ENCODE measurements at regions not wholly inside any gene's neighbourhood (a gene's known extent, or its start where the extent isn't known, plus 50 kb on each side); places are given as distances from the start of the nearest gene placed in this dataset.

- Histone ChIP-seq H3K36me3 (ENCODE audit: control insufficient read depth, insufficient read depth, low read length) (no peaks in the 10 kb centered on the region), H3K4me3 (ENCODE audit: low read depth, low read length) (no peak overlapping the region), H3K27me3 (ENCODE audit: control insufficient read depth, insufficient read depth, low read length) (no peaks in the 10 kb centered on the region)
- TF ChIP-seq CTCF (IDR thresholded peaks at IDR 0.05; ENCODE audit: insufficient read depth, low read length, severe bottlenecking): no peak
- FAIRE-seq (no peak), DNase-seq (ENCODE audit: low read depth) (no peak)
Measured at GRCh38 chr6:165880686-165881085, 217.6 kb upstream of the PDE10A start.

- DNase-seq (ENCODE audit: low read depth): no peak
- no peak overlapping the region for H3K4me3 ChIP-seq (ENCODE audit: low read depth, low read length)
- FAIRE-seq: no peak
- no peak for TF ChIP-seq CTCF (IDR thresholded peaks at IDR 0.05; ENCODE audit: insufficient read depth, low read length, severe bottlenecking)
- H3K36me3 ChIP-seq (ENCODE audit: control insufficient read depth, insufficient read depth, low read length): no peaks in the 10 kb centered on the region
- no peaks in the 10 kb centered on the region for H3K27me3 ChIP-seq (ENCODE audit: control insufficient read depth, insufficient read depth, low read length)
Measured at GRCh38 chr6:165877773-165878172, 214.7 kb upstream of the PDE10A start.

GRCh38 chr6:165877192-165877591, 214.2 kb upstream of the PDE10A start:
- Histone ChIP-seq H3K36me3 (ENCODE audit: control insufficient read depth, insufficient read depth, low read length) (no peaks in the 10 kb centered on the region), H3K4me3 (ENCODE audit: low read depth, low read length) (no peak overlapping the region), H3K27me3 (ENCODE audit: control insufficient read depth, insufficient read depth, low read length) (no peaks in the 10 kb centered on the region)
- TF ChIP-seq CTCF (IDR thresholded peaks at IDR 0.05; ENCODE audit: insufficient read depth, low read length, severe bottlenecking): no peak
- FAIRE-seq: no peak
- no peak for DNase-seq (ENCODE audit: low read depth)

- no peaks in the 10 kb centered on the region for H3K36me3 ChIP-seq (ENCODE audit: control insufficient read depth, insufficient read depth, low read length)
- no peak overlapping the region for H3K4me3 ChIP-seq (ENCODE audit: low read depth, low read length)
- H3K27me3 ChIP-seq (ENCODE audit: control insufficient read depth, insufficient read depth, low read length): no peaks in the 10 kb centered on the region
- FAIRE-seq (no peak), DNase-seq (ENCODE audit: low read depth) (no peak)
- TF ChIP-seq CTCF (IDR thresholded peaks at IDR 0.05; ENCODE audit: insufficient read depth, low read length, severe bottlenecking): no peak
Measured at GRCh38 chr6:165876588-165876987, 213.5 kb upstream of the PDE10A start.

- DNase-seq (ENCODE audit: low read depth): no peak
- no peaks in the 10 kb centered on the region for H3K36me3 ChIP-seq (ENCODE audit: control insufficient read depth, insufficient read depth, low read length)
- H3K4me3 ChIP-seq (ENCODE audit: low read depth, low read length): no peak overlapping the region
- H3K27me3 ChIP-seq (ENCODE audit: control insufficient read depth, insufficient read depth, low read length): no peaks in the 10 kb centered on the region
- FAIRE-seq: no peak
- TF ChIP-seq CTCF (IDR thresholded peaks at IDR 0.05; ENCODE audit: insufficient read depth, low read length, severe bottlenecking): no peak
Measured at GRCh38 chr6:165875946-165876345, 212.9 kb upstream of the PDE10A start.

- TF ChIP-seq CTCF (IDR thresholded peaks at IDR 0.05; ENCODE audit: insufficient read depth, low read length, severe bottlenecking): no peak
- H3K4me3 ChIP-seq (ENCODE audit: low read depth, low read length): no peak overlapping the region
- H3K27me3 ChIP-seq (ENCODE audit: control insufficient read depth, insufficient read depth, low read length): no peaks in the 10 kb centered on the region
- FAIRE-seq: no peak
- H3K36me3 ChIP-seq (ENCODE audit: control insufficient read depth, insufficient read depth, low read length): no peaks in the 10 kb centered on the region
- DNase-seq (ENCODE audit: low read depth): no peak
Measured at GRCh38 chr6:165873976-165874375, 210.9 kb upstream of the PDE10A start.
